H1 (cell line): ENCODE measurements at regions not wholly inside any gene's neighbourhood (a gene's known extent, or its start where the extent isn't known, plus 50 kb on each side); places are given as distances from the start of the nearest gene placed in this dataset.

Experiments used
- BCL11A ChIP-seq, 2 experiments: IDR thresholded peaks; one replicate each; pipeline ENCODE4 v1.6.1; 2011; ENCODE audit warnings: low read depth in 2 of 2, low read length in 2 of 2, mild to moderate bottlenecking in 2 of 2
- CEBPB ChIP-seq: IDR thresholded peaks from 2 replicates; pipeline ENCODE4 v1.6.1; 2012; ENCODE audit warnings: low read depth, low read length
- HDAC6 ChIP-seq: IDR thresholded peaks from one replicate; pipeline ENCODE4 v1.7.1; 2012; ENCODE audit warnings: low read depth, mild to moderate bottlenecking, inconsistent platforms, low read length, moderate library complexity
- RAD21 ChIP-seq, 2 experiments: IDR thresholded peaks in 1 of 2; conservative IDR thresholded peaks in 1 of 2; 2 replicates each; pipeline ENCODE4 v1.6.1; 2011; ENCODE audit warnings: low read depth in 2 of 2, low read length in 2 of 2, improper control_type of control experiment in 1 of 2, inconsistent platforms in 1 of 2, mild to moderate bottlenecking in 1 of 2, moderate library complexity in 1 of 2
- RFX5 ChIP-seq: IDR thresholded peaks from 2 replicates; pipeline ENCODE4 v1.6.1; 2011; ENCODE audit warnings: low read depth, low read length, improper control_type of control experiment, borderline replicate concordance
- SIX5 ChIP-seq: IDR thresholded peaks from 2 replicates; pipeline ENCODE4 v1.6.1; 2011; ENCODE audit warnings: mild to moderate bottlenecking, low read depth, low read length
- TF ChIP-seq, protein P1 (sequence below): fragments of 300-600 bp; sonication (generic); IDR thresholded peaks from 2 replicates; pipeline ENCODE4 v1.7.1; 2012; ENCODE audit warnings: low read length, moderate library complexity, mild to moderate bottlenecking, inconsistent platforms; ENCODE audit not compliant: insufficient replicate concordance
- TF ChIP-seq, protein P2 (sequence below): IDR thresholded peaks from 2 replicates; pipeline ENCODE4 v1.6.1; 2011; ENCODE audit warnings: low read length, improper control_type of control experiment

DNA sequence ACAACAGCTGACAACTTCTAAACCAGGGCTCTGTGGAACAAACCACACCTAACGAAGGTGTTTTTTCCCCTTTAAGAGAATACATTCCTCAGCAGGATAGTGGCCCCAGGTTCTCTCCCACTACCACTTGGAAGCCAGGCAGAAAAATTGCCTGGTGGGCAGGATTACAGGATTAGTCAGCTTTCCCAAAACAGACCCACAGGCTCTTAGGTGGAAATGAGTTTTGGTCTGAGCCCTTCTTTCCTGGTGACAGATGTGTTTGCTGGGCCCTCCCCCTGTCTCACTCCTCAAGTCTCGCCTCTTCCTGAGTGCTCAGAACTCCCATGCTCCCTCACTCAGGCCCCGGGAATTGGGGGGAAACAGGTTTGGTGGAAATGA lies 139.4 kb upstream of the HAAO start (continued):
- TF ChIP-seq, protein P1, sequence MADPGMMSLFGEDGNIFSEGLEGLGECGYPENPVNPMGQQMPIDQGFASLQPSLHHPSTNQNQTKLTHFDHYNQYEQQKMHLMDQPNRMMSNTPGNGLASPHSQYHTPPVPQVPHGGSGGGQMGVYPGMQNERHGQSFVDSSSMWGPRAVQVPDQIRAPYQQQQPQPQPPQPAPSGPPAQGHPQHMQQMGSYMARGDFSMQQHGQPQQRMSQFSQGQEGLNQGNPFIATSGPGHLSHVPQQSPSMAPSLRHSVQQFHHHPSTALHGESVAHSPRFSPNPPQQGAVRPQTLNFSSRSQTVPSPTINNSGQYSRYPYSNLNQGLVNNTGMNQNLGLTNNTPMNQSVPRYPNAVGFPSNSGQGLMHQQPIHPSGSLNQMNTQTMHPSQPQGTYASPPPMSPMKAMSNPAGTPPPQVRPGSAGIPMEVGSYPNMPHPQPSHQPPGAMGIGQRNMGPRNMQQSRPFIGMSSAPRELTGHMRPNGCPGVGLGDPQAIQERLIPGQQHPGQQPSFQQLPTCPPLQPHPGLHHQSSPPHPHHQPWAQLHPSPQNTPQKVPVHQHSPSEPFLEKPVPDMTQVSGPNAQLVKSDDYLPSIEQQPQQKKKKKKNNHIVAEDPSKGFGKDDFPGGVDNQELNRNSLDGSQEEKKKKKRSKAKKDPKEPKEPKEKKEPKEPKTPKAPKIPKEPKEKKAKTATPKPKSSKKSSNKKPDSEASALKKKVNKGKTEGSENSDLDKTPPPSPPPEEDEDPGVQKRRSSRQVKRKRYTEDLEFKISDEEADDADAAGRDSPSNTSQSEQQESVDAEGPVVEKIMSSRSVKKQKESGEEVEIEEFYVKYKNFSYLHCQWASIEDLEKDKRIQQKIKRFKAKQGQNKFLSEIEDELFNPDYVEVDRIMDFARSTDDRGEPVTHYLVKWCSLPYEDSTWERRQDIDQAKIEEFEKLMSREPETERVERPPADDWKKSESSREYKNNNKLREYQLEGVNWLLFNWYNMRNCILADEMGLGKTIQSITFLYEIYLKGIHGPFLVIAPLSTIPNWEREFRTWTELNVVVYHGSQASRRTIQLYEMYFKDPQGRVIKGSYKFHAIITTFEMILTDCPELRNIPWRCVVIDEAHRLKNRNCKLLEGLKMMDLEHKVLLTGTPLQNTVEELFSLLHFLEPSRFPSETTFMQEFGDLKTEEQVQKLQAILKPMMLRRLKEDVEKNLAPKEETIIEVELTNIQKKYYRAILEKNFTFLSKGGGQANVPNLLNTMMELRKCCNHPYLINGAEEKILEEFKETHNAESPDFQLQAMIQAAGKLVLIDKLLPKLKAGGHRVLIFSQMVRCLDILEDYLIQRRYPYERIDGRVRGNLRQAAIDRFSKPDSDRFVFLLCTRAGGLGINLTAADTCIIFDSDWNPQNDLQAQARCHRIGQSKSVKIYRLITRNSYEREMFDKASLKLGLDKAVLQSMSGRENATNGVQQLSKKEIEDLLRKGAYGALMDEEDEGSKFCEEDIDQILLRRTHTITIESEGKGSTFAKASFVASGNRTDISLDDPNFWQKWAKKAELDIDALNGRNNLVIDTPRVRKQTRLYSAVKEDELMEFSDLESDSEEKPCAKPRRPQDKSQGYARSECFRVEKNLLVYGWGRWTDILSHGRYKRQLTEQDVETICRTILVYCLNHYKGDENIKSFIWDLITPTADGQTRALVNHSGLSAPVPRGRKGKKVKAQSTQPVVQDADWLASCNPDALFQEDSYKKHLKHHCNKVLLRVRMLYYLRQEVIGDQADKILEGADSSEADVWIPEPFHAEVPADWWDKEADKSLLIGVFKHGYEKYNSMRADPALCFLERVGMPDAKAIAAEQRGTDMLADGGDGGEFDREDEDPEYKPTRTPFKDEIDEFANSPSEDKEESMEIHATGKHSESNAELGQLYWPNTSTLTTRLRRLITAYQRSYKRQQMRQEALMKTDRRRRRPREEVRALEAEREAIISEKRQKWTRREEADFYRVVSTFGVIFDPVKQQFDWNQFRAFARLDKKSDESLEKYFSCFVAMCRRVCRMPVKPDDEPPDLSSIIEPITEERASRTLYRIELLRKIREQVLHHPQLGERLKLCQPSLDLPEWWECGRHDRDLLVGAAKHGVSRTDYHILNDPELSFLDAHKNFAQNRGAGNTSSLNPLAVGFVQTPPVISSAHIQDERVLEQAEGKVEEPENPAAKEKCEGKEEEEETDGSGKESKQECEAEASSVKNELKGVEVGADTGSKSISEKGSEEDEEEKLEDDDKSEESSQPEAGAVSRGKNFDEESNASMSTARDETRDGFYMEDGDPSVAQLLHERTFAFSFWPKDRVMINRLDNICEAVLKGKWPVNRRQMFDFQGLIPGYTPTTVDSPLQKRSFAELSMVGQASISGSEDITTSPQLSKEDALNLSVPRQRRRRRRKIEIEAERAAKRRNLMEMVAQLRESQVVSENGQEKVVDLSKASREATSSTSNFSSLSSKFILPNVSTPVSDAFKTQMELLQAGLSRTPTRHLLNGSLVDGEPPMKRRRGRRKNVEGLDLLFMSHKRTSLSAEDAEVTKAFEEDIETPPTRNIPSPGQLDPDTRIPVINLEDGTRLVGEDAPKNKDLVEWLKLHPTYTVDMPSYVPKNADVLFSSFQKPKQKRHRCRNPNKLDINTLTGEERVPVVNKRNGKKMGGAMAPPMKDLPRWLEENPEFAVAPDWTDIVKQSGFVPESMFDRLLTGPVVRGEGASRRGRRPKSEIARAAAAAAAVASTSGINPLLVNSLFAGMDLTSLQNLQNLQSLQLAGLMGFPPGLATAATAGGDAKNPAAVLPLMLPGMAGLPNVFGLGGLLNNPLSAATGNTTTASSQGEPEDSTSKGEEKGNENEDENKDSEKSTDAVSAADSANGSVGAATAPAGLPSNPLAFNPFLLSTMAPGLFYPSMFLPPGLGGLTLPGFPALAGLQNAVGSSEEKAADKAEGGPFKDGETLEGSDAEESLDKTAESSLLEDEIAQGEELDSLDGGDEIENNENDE: no peak
- TF ChIP-seq HDAC6 (no peak), RFX5 (no peak), RAD21 (IDR thresholded peaks at IDR 0.05 in 1 of 2, conservative IDR thresholded peaks at IDR 0.05 in 1 of 2; ENCODE audit: low read depth in 2 of 2, low read length in 2 of 2) (no peak), CEBPB (no peak), BCL11A (IDR thresholded peaks at IDR 0.05; ENCODE audit: low read depth in 2 of 2, low read length in 2 of 2) (no peak), SIX5 (no peak)
- TF ChIP-seq, protein P2, sequence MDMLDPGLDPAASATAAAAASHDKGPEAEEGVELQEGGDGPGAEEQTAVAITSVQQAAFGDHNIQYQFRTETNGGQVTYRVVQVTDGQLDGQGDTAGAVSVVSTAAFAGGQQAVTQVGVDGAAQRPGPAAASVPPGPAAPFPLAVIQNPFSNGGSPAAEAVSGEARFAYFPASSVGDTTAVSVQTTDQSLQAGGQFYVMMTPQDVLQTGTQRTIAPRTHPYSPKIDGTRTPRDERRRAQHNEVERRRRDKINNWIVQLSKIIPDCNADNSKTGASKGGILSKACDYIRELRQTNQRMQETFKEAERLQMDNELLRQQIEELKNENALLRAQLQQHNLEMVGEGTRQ: no peak
